B cell (primary cell): ENCODE measurements at regions not wholly inside any gene's neighbourhood (a gene's known extent, or its start where the extent isn't known, plus 50 kb on each side); places are given as distances from the start of the nearest gene placed in this dataset.

Source experiments
- ATAC-seq: fragments of 200-7000 bp; cut with Tn5 transposase; one replicate; pipeline ENCODE4 v1.10.0; 2021; ENCODE audit warnings: low read depth, mild to moderate bottlenecking, moderate number of reproducible peaks, moderate library complexity
- CTCF ChIA-PET: fragments of 350-600 bp; sonication (Branson Sonifier 250); formaldehyde crosslinking; loops from one replicate; lab custom pipeline; 2021; ENCODE audit warnings: antibody characterized with exemption, inconsistent platforms; lab: Charles Lee
- POLR2A ChIA-PET: fragments of 350-600 bp; sonication (Branson Sonifier 250); formaldehyde crosslinking; loops from one replicate; lab custom pipeline; 2021; ENCODE audit warnings: antibody characterized with exemption; lab: Charles Lee
- DNase-seq: peaks from one replicate; pipeline ENCODE4 v3.0.0; 2013
- H2AFZ ChIP-seq: 2 replicates; pipeline ENCODE4 v1.6.1; 2012; ENCODE audit warnings: mild to moderate bottlenecking, low read depth, low read length; ENCODE audit not compliant: insufficient read depth, poor library complexity, severe bottlenecking
- H3K27ac ChIP-seq, 2 donors: 1 replicate in 1 of 2; 2 replicates in 1 of 2; pipeline ENCODE4 v1.5.1; 2012 to 2013; ENCODE audit warnings: low read length in 2 of 2, mild to moderate bottlenecking in 2 of 2, moderate library complexity in 1 of 2
- H3K27me3 ChIP-seq, 4 experiments: fragments of 200-600 bp in 1 of 4; sonication (generic) in 1 of 4; replicated peaks in 1 of 4; 1 replicate in 2 of 4; 2 replicates in 2 of 4; pipeline versions ENCODE4 v1.6.1 to v1.7.0; 2013 to 2016; ENCODE audit warnings: low read length in 3 of 4, mild to moderate bottlenecking in 2 of 4, mixed read lengths in 1 of 4, moderate library complexity in 1 of 4; ENCODE audit not compliant: insufficient read depth in 4 of 4, control insufficient read depth in 3 of 4; ENCODE audit errors: control extremely low read depth in 1 of 4
- H3K36me3 ChIP-seq, 2 experiments: replicated peaks in 1 of 2; 1 replicate in 1 of 2; 2 replicates in 1 of 2; pipeline versions ENCODE4 v1.6.1 to v1.7.1; 2013; ENCODE audit warnings: low read length in 1 of 2; ENCODE audit not compliant: insufficient read depth in 2 of 2, control insufficient read depth in 1 of 2; ENCODE audit errors: control extremely low read depth in 1 of 2, extremely low read depth in 1 of 2
- H3K4me1 ChIP-seq, 2 donors: fragments of 200-600 bp in 1 of 2; sonication (generic) in 1 of 2; 1 replicate in 1 of 2; 2 replicates in 1 of 2; pipeline versions ENCODE4 v1.5.1 to v1.6.1; 2013 to 2017; ENCODE audit warnings: low read length in 2 of 2; ENCODE audit not compliant: control insufficient read depth in 2 of 2, insufficient read depth in 2 of 2
- H3K4me2 ChIP-seq: replicated peaks from 2 replicates; pipeline ENCODE3; 2012; ENCODE audit warnings: mild to moderate bottlenecking, low read depth, low read length; ENCODE audit not compliant: poor library complexity, severe bottlenecking
- H3K4me3 ChIP-seq, 5 experiments: fragments of 200-600 bp in 1 of 5; sonication (generic) in 1 of 5; 1 replicate in 3 of 5; 2 replicates in 2 of 5; pipeline versions ENCODE4 v1.5.1 to v1.7.0; 2011 to 2016; ENCODE audit warnings: low read length in 4 of 5, mild to moderate bottlenecking in 4 of 5, low read depth in 2 of 5, control low read depth in 1 of 5, moderate library complexity in 1 of 5; ENCODE audit not compliant: insufficient read depth in 1 of 5; ENCODE audit errors: control extremely low read depth in 1 of 5, extremely low read depth in 1 of 5
- H3K79me2 ChIP-seq: fragments of 200-600 bp; sonication (generic); one replicate; pipeline ENCODE4 v1.6.0; 2016; ENCODE audit warnings: low read length; ENCODE audit not compliant: control insufficient read depth, insufficient read depth
- H3K9ac ChIP-seq: fragments of 200-600 bp; sonication (generic); 2 replicates; pipeline ENCODE4 v1.6.1; 2017; ENCODE audit warnings: mild to moderate bottlenecking, low read length, moderate library complexity
- H3K9me3 ChIP-seq, 3 donors: one replicate each; pipeline versions ENCODE4 v1.6.1 to v1.7.1; 2013; ENCODE audit warnings: low read length in 2 of 3; ENCODE audit not compliant: control insufficient read depth in 2 of 3, insufficient read depth in 1 of 3; ENCODE audit errors: control extremely low read depth in 1 of 3
- H4K20me1 ChIP-seq: 2 replicates; pipeline ENCODE4 v1.6.0; 2012; ENCODE audit warnings: mild to moderate bottlenecking, low read length; ENCODE audit not compliant: insufficient read depth, control insufficient read depth, poor library complexity, severe bottlenecking
- H3K27ac Mint-ChIP-seq: one replicate; pipeline ENCODE4 v1.8.0; 2021; ENCODE audit warnings: mixed read lengths
- H3K27me3 Mint-ChIP-seq: one replicate; pipeline ENCODE4 v1.8.0; 2021; ENCODE audit warnings: mixed read lengths
- H3K4me1 Mint-ChIP-seq: one replicate; pipeline ENCODE4 v1.8.0; 2021; ENCODE audit warnings: mixed read lengths
- H3K4me3 Mint-ChIP-seq: one replicate; pipeline ENCODE4 v1.8.0; 2021; ENCODE audit warnings: mixed read lengths
- H3K9me3 Mint-ChIP-seq: one replicate; pipeline ENCODE4 v1.8.0; 2022; ENCODE audit warnings: mixed read lengths; ENCODE audit not compliant: insufficient read depth
- EZH2 ChIP-seq: IDR thresholded peaks from 2 replicates; pipeline ENCODE4 v1.6.1; 2012; ENCODE audit warnings: borderline replicate concordance, low read depth, mild to moderate bottlenecking, moderate library complexity, low read length; ENCODE audit not compliant: insufficient read depth, poor library complexity, severe bottlenecking
- WGBS: methylation state at CpG from one replicate; pipeline ENCODE4 v1.1.5; 2013; ENCODE audit warnings: missing lambda C conversion rate; ENCODE audit not compliant: insufficient coverage; 5-methylcytosine and 5-hydroxymethylcytosine counted together
- intact Hi-C: fragments of 100-400 bp; cut with micrococcal nuclease; formaldehyde crosslinking; loops from one replicate; pipeline ENCODE4 v1.10.0; 2022
- TF ChIP-seq, protein P1 (sequence below): fragments of 200-600 bp; IDR thresholded peaks from one replicate; pipeline ENCODE4 v1.8.0; 2022; ENCODE audit warnings: antibody characterized with exemption, mild to moderate bottlenecking

DNA sequence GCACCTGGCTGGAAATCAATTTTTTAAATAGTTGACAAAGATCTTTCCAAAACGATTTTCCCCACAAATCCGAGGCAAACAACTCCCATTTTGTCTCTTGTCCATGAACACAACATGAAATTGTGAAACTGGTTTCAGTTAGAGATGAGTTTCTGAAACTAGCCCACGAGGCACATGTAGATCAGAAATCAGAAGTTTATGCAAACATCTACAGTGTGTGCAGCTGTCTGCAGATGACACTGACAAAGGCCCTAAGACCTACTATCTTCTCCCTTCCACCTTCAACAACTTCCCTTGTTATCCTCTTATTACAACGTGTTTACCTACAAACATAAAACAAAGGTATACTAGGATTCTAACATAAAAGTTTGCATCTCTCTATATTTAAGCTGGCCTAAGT is 183.3 kb downstream of the DIRAS2 start:
- no peaks in the 10 kb centered on the region for H3K79me2 ChIP-seq
- Mint-ChIP-seq H3K27me3 (peaks cover 17% of the 10 kb centered on the region), H3K4me3 (no peak overlapping the region), H3K9me3 (no peaks in the 10 kb centered on the region), H3K27ac (no peak overlapping the region), H3K4me1 (no peaks in the 10 kb centered on the region)
- intact Hi-C loops: no loop called here
- no peak overlapping the region for H3K9ac ChIP-seq
- no peaks in the 10 kb centered on the region for H4K20me1 ChIP-seq
- 100% methylated on average over 1 of the region's 4 CpGs for WGBS
- ATAC-seq: no peak
- no peak overlapping the region for H3K4me3 ChIP-seq
- H3K27ac ChIP-seq: no peak overlapping the region
- no peaks in the 10 kb centered on the region for H3K36me3 ChIP-seq
- TF ChIP-seq, protein P1, sequence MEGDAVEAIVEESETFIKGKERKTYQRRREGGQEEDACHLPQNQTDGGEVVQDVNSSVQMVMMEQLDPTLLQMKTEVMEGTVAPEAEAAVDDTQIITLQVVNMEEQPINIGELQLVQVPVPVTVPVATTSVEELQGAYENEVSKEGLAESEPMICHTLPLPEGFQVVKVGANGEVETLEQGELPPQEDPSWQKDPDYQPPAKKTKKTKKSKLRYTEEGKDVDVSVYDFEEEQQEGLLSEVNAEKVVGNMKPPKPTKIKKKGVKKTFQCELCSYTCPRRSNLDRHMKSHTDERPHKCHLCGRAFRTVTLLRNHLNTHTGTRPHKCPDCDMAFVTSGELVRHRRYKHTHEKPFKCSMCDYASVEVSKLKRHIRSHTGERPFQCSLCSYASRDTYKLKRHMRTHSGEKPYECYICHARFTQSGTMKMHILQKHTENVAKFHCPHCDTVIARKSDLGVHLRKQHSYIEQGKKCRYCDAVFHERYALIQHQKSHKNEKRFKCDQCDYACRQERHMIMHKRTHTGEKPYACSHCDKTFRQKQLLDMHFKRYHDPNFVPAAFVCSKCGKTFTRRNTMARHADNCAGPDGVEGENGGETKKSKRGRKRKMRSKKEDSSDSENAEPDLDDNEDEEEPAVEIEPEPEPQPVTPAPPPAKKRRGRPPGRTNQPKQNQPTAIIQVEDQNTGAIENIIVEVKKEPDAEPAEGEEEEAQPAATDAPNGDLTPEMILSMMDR: no peak
- TF ChIP-seq EZH2: no peak
- no peaks in the 10 kb centered on the region for H3K9me3 ChIP-seq
- CTCF ChIA-PET: no interaction called here
- no peak for DNase-seq
- POLR2A ChIA-PET: no interaction called here
- no peak overlapping the region for H2AFZ ChIP-seq
- no peaks in the 10 kb centered on the region for H3K4me1 ChIP-seq
- no peak overlapping the region for H3K4me2 ChIP-seq
- peaks cover 0 to 3% (median 0%) of the 10 kb centered on the region in 4 experiments for H3K27me3 ChIP-seq

DNA sequence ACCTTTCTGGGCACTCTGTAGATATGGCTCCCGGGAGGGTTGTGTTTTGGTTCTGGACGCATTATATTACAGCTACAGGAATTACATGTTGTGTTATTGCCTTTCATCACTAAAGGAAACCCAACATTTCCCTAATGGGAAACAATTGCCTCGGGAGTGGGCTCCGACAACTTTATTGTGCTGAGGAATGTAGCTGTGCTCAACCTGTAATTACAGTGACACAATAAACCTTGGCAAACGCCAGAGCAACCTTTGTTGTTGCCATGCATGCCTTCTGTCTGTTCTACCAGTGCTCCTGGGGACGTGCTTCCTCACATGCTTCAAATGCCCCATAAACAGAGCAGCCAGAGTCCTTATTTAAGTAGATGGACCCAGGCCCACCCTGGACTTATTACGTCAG is 182.4 kb downstream of the DIRAS2 start:
- TF ChIP-seq EZH2: no peak
- TF ChIP-seq, protein P1: no peak
- Mint-ChIP-seq H3K27ac (no peak overlapping the region), H3K4me3 (no peak overlapping the region), H3K27me3 (peaks cover 17% of the 10 kb centered on the region), H3K4me1 (no peaks in the 10 kb centered on the region), H3K9me3 (no peaks in the 10 kb centered on the region)
- Histone ChIP-seq H3K27me3 (peaks cover 0 to 3% (median 0%) of the 10 kb centered on the region in 4 experiments), H4K20me1 (no peaks in the 10 kb centered on the region), H3K4me2 (no peak overlapping the region), H3K27ac (no peak overlapping the region), H2AFZ (no peak overlapping the region), H3K36me3 (no peaks in the 10 kb centered on the region), H3K4me3 (no peak overlapping the region), H3K4me1 (no peaks in the 10 kb centered on the region), H3K9me3 (no peaks in the 10 kb centered on the region), H3K9ac (no peak overlapping the region), H3K79me2 (no peaks in the 10 kb centered on the region)
- ChIA-PET CTCF (no interaction called here), POLR2A (no interaction called here)
- DNase-seq: no peak
- intact Hi-C loops: no loop called here
- WGBS: 83% methylated on average over 5 of the region's 7 CpGs
- ATAC-seq: no peak
